Cardiac septum (tissue), 1 donor: ENCODE measurements at regions not wholly inside any gene's neighbourhood (a gene's known extent, or its start where the extent isn't known, plus 50 kb on each side); places are given as distances from the start of the nearest gene placed in this dataset.
"Not testable (repeated sequence)": the region's sequence is repeated elsewhere in the genome, so short reads cannot be mapped to it uniquely, and the experiment has no call there.

Source experiments
- DNase-seq: peaks from one replicate; pipeline ENCODE4 v3.0.0-alpha.2; 2020; ENCODE audit warnings: low spot score
- intact Hi-C: fragments of 100-400 bp; cut with DNase I; formaldehyde crosslinking; loops from one replicate; pipeline ENCODE4 v1.14.0; 2022
- donor health status: DM: no; HTN: no; CAD: no.

GRCh38 chr14:30063746-30064145, 136.1 kb upstream of the PRKD1 start:
- intact Hi-C loops: no loop called here

GRCh38 chr14:30064454-30064853, 136.8 kb upstream of the PRKD1 start:
- intact Hi-C loops: no loop called here
- no peak for DNase-seq

More at GRCh38 chr14:30063746-30064145, 136.1 kb upstream of the PRKD1 start:
- no peak for DNase-seq

GRCh38 chr14:30069536-30069935, 141.9 kb upstream of the PRKD1 start:
- intact Hi-C loops: no loop called here
- no peak for DNase-seq

GRCh38 chr14:30072454-30072853, 144.8 kb upstream of the PRKD1 start:
- intact Hi-C loops, DNase-seq: not testable (repeated sequence)

- no peak for DNase-seq
Measured at GRCh38 chr14:30077946-30078345, 150.3 kb upstream of the PRKD1 start.

GRCh38 chr14:30078811-30079402, 151.3 kb upstream of the PRKD1 start:
- intact Hi-C loops: no loop called here
- DNase-seq: no peak

More at GRCh38 chr14:30077946-30078345, 150.3 kb upstream of the PRKD1 start:
- intact Hi-C loops: no loop called here

- DNase-seq: no peak
- intact Hi-C loops: no loop called here
Measured at GRCh38 chr14:30082486-30082885, 154.8 kb upstream of the PRKD1 start.

GRCh38 chr14:30084811-30085210, 157.2 kb upstream of the PRKD1 start:
- intact Hi-C loops: no loop called here
- DNase-seq: no peak

- intact Hi-C loops: no loop called here
- peak; percentile 79 for DNase-seq
Measured at GRCh38 chr14:30085943-30086342, 158.3 kb upstream of the PRKD1 start.

- intact Hi-C loops: no loop called here
- DNase-seq: no peak
Measured at GRCh38 chr14:30088620-30089019, 161.0 kb upstream of the PRKD1 start.

GRCh38 chr14:30108975-30109700, 181.5 kb upstream of the PRKD1 start:
- no peak for DNase-seq
- intact Hi-C loops: no loop called here

- no peak for DNase-seq
- intact Hi-C loops: no loop called here
Measured at GRCh38 chr14:30114051-30114450, 186.4 kb upstream of the PRKD1 start.

GRCh38 chr14:30115756-30116155, 188.1 kb upstream of the PRKD1 start:
- intact Hi-C loops: no loop called here
- DNase-seq: no peak

GRCh38 chr14:30118992-30119640, 191.5 kb upstream of the PRKD1 start:
- DNase-seq: no peak
- intact Hi-C loops: no loop called here

- intact Hi-C loops: no loop called here
- no peak for DNase-seq
Measured at GRCh38 chr14:30125322-30125979, 197.8 kb upstream of the PRKD1 start.

- no peak for DNase-seq
- intact Hi-C loops: no loop called here
Measured at GRCh38 chr14:30129807-30130206, 202.2 kb upstream of the PRKD1 start.

- intact Hi-C loops: no loop called here
- no peak for DNase-seq
Measured at GRCh38 chr14:30131581-30132097, 204.0 kb upstream of the PRKD1 start.

GRCh38 chr14:30132196-30132595, 204.5 kb upstream of the PRKD1 start:
- intact Hi-C loops: no loop called here
- DNase-seq: no peak

GRCh38 chr14:30134936-30135335, 207.3 kb upstream of the PRKD1 start:
- no peak for DNase-seq
- intact Hi-C loops: no loop called here

GRCh38 chr14:30138567-30138966, 210.9 kb upstream of the PRKD1 start:
- no peak for DNase-seq
- intact Hi-C loops: no loop called here
